GM12878 (cell line): ENCODE measurements at regions not wholly inside any gene's neighbourhood (a gene's known extent, or its start where the extent isn't known, plus 50 kb on each side); places are given as distances from the start of the nearest gene placed in this dataset.

Experiments used
- ATAC-seq: fragments of 200-7000 bp; cut with Tn5 transposase; 3 replicates; pipeline ENCODE4 v1.9.1; 2020; ENCODE audit warnings: mild to moderate bottlenecking, moderate library complexity
- BruUV-seq: library from RNA; stranded (reverse); fragments of 400-500 nt; replicated peaks from 2 replicates; lab custom pipeline; 2021; lab: Mats Ljungman, UMichigan
- CTCF ChIA-PET: fragments of 300-600 bp; sonication (Branson Sonifier 250); formaldehyde crosslinking; extraction: SDS; loops from one replicate; lab custom pipeline; 2021; ENCODE audit warnings: inconsistent platforms; lab: Yijun Ruan, JAX
- POLR2A ChIA-PET: fragments of 350-600 bp; formaldehyde crosslinking; extraction: SDS; loops from one replicate; lab custom pipeline; 2021; ENCODE audit warnings: inconsistent platforms; lab: Charles Lee
- RAD21 ChIA-PET: fragments of 300-600 bp; sonication (Branson Sonifier 250); formaldehyde crosslinking; loops from one replicate; lab custom pipeline; 2023; ENCODE audit warnings: antibody characterized with exemption; ENCODE audit not compliant: unreplicated experiment; lab: Charles Lee
- SMC1A ChIA-PET: fragments of 300-600 bp; sonication (Branson Sonifier 250); formaldehyde crosslinking; loops from one replicate; lab custom pipeline; 2023; ENCODE audit not compliant: unreplicated experiment, uncharacterized antibody; lab: Charles Lee
- DNase-seq: peaks from one replicate; pipeline ENCODE4 v3.0.0-alpha.2; 2011; ENCODE audit warnings: low read depth, low spot score
- FAIRE-seq: peaks from 3 replicates; lab custom pipeline; 2011; peaks lifted over from hg19 to GRCh38; lab: Jason Lieb, UNC
- H2AFZ ChIP-seq: 2 replicates; pipeline ENCODE4 v1.6.0; 2011; ENCODE audit warnings: low read depth, low read length, control low read depth; ENCODE audit not compliant: control insufficient read depth
- H3K27ac ChIP-seq: 2 replicates; pipeline ENCODE4 v1.5.1; 2011; ENCODE audit warnings: control low read depth; ENCODE audit not compliant: control insufficient read depth, insufficient read depth
- H3K27me3 ChIP-seq, 2 experiments: replicated peaks in 1 of 2; 2 replicates each; pipeline versions ENCODE4 v1.6.0 to v1.6.1; 2011; ENCODE audit warnings: low read length in 1 of 2; ENCODE audit not compliant: control insufficient read depth in 2 of 2, insufficient read depth in 2 of 2
- H3K36me3 ChIP-seq, 2 experiments: 2 replicates each; pipeline ENCODE4 v1.5.1; 2011; ENCODE audit warnings: low read length in 1 of 2; ENCODE audit not compliant: control insufficient read depth in 2 of 2, insufficient read depth in 2 of 2
- H3K4me1 ChIP-seq: 2 replicates; pipeline ENCODE4 v1.6.1; 2011; ENCODE audit warnings: mild to moderate bottlenecking, low read length, moderate library complexity, mixed read lengths; ENCODE audit not compliant: control insufficient read depth, insufficient read depth
- H3K4me2 ChIP-seq: 2 replicates; pipeline ENCODE4 v1.6.0; 2011; ENCODE audit warnings: control low read depth; ENCODE audit not compliant: control insufficient read depth, insufficient read depth
- H3K4me3 ChIP-seq: fragments of 200-600 bp; sonication (generic); 2 replicates; pipeline ENCODE4 v1.5.1; 2016
- H3K79me2 ChIP-seq: 2 replicates; pipeline ENCODE4 v1.6.0; 2011; ENCODE audit warnings: low read length; ENCODE audit not compliant: control insufficient read depth, insufficient read depth
- H3K9ac ChIP-seq: 2 replicates; pipeline ENCODE4 v1.8.0; 2011; ENCODE audit warnings: low read length, control low read depth, mixed read lengths; ENCODE audit not compliant: control insufficient read depth, insufficient read depth
- H3K9me3 ChIP-seq: replicated peaks from 3 replicates; pipeline ENCODE4 v1.5.1; 2011; ENCODE audit warnings: mild to moderate bottlenecking, low read length; ENCODE audit not compliant: control insufficient read depth, insufficient read depth
- H4K20me1 ChIP-seq: 2 replicates; pipeline ENCODE4 v1.6.0; 2011; ENCODE audit not compliant: control insufficient read depth, insufficient read depth
- ETV6 ChIP-seq, 2 experiments: fragments of 450-650 bp in 1 of 2; IDR thresholded peaks in 1 of 2; conservative IDR thresholded peaks in 1 of 2; 2 replicates each; pipeline ENCODE4 v1.6.1; 2014; ENCODE audit warnings: antibody characterized with exemption in 1 of 2, borderline replicate concordance in 1 of 2, low read depth in 1 of 2, mild to moderate bottlenecking in 1 of 2, moderate library complexity in 1 of 2
- MEF2A ChIP-seq: IDR thresholded peaks from 2 replicates; pipeline ENCODE4 v1.6.1; 2011; ENCODE audit warnings: low read depth, mild to moderate bottlenecking, low read length, moderate library complexity; ENCODE audit not compliant: insufficient read depth
- NBN ChIP-seq: fragments of 450-650 bp; IDR thresholded peaks from 2 replicates; pipeline ENCODE4 v1.6.1; 2016
- NR2C2 ChIP-seq: IDR thresholded peaks from 2 replicates; pipeline ENCODE4 v1.6.1; 2011; ENCODE audit warnings: borderline replicate concordance, low read depth; ENCODE audit not compliant: control insufficient read depth, insufficient read length
- POLR2AphosphoS2 ChIP-seq: IDR thresholded peaks from 2 replicates; pipeline ENCODE4 v1.6.1; 2011; ENCODE audit warnings: low read depth, mild to moderate bottlenecking, low read length, improper control_type of control experiment, moderate library complexity
- SPI1 ChIP-seq: IDR thresholded peaks from 2 replicates; pipeline ENCODE4 v1.6.1; 2011; ENCODE audit warnings: low read depth, mild to moderate bottlenecking, low read length, moderate library complexity, borderline replicate concordance; ENCODE audit not compliant: insufficient read depth
- WGBS: methylation state at CpG from one replicate; pipeline ENCODE4 v1.1.6; 2016; ENCODE audit warnings: low lambda C conversion rate; ENCODE audit not compliant: insufficient replicate concordance, insufficient coverage; ENCODE audit errors: missing lambda C conversion rate; 5-methylcytosine and 5-hydroxymethylcytosine counted together
- in situ Hi-C: fragments of 300-500 bp; cut with MboI; formaldehyde crosslinking; loops from 9 replicates; pipeline ENCODE4 v1.14.3; 2018; ENCODE audit warnings: mixed read lengths
- intact Hi-C: fragments of 100-400 bp; cut with micrococcal nuclease; formaldehyde crosslinking; loops from one replicate; pipeline ENCODE4 v1.14.2; 2022; ENCODE audit not compliant: unreplicated experiment
- TF ChIP-seq, protein P1 (sequence below): fragments of 450-650 bp; formaldehyde crosslinking; IDR thresholded peaks from 2 replicates; pipeline ENCODE4 v1.4.0; 2020; ENCODE audit warnings: mild to moderate bottlenecking, moderate library complexity
- TF ChIP-seq, protein P2 (sequence below): fragments of 450-650 bp; IDR thresholded peaks from 2 replicates; pipeline ENCODE4 v1.6.1; 2014; ENCODE audit warnings: mild to moderate bottlenecking
- TF ChIP-seq, protein P3 (sequence below): fragments of 450-650 bp; IDR thresholded peaks from 2 replicates; pipeline ENCODE4 v1.6.1; 2017; ENCODE audit warnings: mild to moderate bottlenecking, moderate library complexity
- TF ChIP-seq, protein P4 (sequence below): IDR thresholded peaks from 2 replicates; pipeline ENCODE4 v1.6.1; 2012; ENCODE audit warnings: low read depth, low read length, improper control_type of control experiment

DNA sequence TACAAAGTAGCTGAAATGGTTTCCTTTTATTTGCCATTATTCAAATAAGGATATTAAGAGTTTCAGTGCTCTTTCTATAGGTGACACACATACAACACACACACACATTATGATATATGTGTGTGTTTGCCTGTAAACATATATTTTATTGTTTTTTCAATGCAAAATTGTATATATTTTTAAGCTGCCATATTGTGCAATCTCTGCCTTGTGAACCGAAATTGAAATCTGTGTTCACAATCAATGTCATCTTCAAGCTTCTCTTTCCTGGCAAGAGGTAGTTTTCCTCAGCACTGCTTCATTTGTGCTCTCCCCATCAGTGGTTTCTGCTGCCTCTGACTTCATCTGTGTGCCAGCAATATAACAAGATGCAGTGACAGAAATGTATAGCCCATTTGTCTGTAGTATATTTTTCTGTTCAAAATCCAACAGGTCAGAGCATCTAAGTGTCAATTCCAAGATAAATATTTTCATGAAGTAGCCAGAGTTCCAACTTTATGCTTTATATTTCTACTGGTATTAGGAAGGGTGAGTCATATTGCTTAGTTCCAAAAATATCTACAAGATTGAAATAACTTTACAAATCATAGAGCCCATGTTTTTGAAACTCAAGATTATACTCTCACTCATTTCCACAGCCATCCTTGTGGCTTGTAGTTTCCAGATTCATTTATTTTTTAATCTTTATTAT, 1704.8 kb upstream of the CDH9 start (continued):
- TF ChIP-seq, protein P1, sequence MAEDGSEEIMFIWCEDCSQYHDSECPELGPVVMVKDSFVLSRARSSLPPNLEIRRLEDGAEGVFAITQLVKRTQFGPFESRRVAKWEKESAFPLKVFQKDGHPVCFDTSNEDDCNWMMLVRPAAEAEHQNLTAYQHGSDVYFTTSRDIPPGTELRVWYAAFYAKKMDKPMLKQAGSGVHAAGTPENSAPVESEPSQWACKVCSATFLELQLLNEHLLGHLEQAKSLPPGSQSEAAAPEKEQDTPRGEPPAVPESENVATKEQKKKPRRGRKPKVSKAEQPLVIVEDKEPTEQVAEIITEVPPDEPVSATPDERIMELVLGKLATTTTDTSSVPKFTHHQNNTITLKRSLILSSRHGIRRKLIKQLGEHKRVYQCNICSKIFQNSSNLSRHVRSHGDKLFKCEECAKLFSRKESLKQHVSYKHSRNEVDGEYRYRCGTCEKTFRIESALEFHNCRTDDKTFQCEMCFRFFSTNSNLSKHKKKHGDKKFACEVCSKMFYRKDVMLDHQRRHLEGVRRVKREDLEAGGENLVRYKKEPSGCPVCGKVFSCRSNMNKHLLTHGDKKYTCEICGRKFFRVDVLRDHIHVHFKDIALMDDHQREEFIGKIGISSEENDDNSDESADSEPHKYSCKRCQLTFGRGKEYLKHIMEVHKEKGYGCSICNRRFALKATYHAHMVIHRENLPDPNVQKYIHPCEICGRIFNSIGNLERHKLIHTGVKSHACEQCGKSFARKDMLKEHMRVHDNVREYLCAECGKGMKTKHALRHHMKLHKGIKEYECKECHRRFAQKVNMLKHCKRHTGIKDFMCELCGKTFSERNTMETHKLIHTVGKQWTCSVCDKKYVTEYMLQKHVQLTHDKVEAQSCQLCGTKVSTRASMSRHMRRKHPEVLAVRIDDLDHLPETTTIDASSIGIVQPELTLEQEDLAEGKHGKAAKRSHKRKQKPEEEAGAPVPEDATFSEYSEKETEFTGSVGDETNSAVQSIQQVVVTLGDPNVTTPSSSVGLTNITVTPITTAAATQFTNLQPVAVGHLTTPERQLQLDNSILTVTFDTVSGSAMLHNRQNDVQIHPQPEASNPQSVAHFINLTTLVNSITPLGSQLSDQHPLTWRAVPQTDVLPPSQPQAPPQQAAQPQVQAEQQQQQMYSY, result no peak
- no peak for TF ChIP-seq ETV6 (conservative IDR thresholded peaks at IDR 0.05 in 1 of 2, IDR thresholded peaks at IDR 0.05 in 1 of 2; ENCODE audit: borderline replicate concordance in 1 of 2, low read depth in 1 of 2)
- no peak for TF ChIP-seq POLR2AphosphoS2
- TF ChIP-seq, protein P2, sequence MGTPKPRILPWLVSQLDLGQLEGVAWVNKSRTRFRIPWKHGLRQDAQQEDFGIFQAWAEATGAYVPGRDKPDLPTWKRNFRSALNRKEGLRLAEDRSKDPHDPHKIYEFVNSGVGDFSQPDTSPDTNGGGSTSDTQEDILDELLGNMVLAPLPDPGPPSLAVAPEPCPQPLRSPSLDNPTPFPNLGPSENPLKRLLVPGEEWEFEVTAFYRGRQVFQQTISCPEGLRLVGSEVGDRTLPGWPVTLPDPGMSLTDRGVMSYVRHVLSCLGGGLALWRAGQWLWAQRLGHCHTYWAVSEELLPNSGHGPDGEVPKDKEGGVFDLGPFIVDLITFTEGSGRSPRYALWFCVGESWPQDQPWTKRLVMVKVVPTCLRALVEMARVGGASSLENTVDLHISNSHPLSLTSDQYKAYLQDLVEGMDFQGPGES, result no peak
- TF ChIP-seq, all 136 proteins: peak for 0

DNA sequence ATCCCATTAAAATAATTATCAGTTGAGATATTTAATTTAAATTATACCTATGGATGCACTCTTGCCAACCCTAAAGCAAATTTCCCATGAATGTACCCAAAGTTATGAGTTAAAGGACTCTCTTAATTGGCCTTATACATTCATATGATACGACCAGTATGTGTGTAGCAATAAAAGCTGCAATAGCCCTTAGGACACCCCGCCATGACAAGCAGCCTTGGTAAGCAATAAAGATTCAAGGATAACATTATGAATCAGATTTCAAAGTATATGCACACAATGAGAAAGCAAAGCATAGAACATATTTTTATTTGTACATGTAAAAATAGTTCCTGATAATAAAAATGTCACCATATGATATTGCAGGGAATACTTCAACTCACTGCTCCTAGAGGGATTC, 1699.3 kb upstream of the CDH9 start:
- no peak overlapping the region for H3K4me3 ChIP-seq
- no peak overlapping the region for H3K4me2 ChIP-seq
- H3K9ac ChIP-seq, result no peak overlapping the region
- in situ Hi-C loops (no loop called here), intact Hi-C loops (no loop called here)
- no peaks in the 10 kb centered on the region for H3K36me3 ChIP-seq
- ATAC-seq (no peak), FAIRE-seq (no peak), DNase-seq (no peak)
- no peaks in the 10 kb centered on the region for H4K20me1 ChIP-seq
- 21% methylated on average over 2 of the region's 2 CpGs for WGBS
- no peaks in the 10 kb centered on the region for H3K4me1 ChIP-seq
- ChIA-PET RAD21 (no interaction called here), CTCF (no interaction called here), SMC1A (no interaction called here), POLR2A (no interaction called here)
- no TSS peak for BruUV-seq
- no peaks in the 10 kb centered on the region for H3K9me3 ChIP-seq
- no peaks in the 10 kb centered on the region for H3K79me2 ChIP-seq
- no peaks in the 10 kb centered on the region for H3K27me3 ChIP-seq
- no peak overlapping the region for H3K27ac ChIP-seq
- H2AFZ ChIP-seq, result no peak overlapping the region
- TF ChIP-seq NBN, result no peak
- TF ChIP-seq, protein P3, sequence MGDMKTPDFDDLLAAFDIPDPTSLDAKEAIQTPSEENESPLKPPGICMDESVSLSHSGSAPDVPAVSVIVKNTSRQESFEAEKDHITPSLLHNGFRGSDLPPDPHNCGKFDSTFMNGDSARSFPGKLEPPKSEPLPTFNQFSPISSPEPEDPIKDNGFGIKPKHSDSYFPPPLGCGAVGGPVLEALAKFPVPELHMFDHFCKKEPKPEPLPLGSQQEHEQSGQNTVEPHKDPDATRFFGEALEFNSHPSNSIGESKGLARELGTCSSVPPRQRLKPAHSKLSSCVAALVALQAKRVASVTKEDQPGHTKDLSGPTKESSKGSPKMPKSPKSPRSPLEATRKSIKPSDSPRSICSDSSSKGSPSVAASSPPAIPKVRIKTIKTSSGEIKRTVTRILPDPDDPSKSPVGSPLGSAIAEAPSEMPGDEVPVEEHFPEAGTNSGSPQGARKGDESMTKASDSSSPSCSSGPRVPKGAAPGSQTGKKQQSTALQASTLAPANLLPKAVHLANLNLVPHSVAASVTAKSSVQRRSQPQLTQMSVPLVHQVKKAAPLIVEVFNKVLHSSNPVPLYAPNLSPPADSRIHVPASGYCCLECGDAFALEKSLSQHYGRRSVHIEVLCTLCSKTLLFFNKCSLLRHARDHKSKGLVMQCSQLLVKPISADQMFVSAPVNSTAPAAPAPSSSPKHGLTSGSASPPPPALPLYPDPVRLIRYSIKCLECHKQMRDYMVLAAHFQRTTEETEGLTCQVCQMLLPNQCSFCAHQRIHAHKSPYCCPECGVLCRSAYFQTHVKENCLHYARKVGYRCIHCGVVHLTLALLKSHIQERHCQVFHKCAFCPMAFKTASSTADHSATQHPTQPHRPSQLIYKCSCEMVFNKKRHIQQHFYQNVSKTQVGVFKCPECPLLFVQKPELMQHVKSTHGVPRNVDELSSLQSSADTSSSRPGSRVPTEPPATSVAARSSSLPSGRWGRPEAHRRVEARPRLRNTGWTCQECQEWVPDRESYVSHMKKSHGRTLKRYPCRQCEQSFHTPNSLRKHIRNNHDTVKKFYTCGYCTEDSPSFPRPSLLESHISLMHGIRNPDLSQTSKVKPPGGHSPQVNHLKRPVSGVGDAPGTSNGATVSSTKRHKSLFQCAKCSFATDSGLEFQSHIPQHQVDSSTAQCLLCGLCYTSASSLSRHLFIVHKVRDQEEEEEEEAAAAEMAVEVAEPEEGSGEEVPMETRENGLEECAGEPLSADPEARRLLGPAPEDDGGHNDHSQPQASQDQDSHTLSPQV, result no peak
- no peak for TF ChIP-seq MEF2A
- no peak for TF ChIP-seq SPI1
- no peak for TF ChIP-seq NR2C2
- TF ChIP-seq, protein P4, sequence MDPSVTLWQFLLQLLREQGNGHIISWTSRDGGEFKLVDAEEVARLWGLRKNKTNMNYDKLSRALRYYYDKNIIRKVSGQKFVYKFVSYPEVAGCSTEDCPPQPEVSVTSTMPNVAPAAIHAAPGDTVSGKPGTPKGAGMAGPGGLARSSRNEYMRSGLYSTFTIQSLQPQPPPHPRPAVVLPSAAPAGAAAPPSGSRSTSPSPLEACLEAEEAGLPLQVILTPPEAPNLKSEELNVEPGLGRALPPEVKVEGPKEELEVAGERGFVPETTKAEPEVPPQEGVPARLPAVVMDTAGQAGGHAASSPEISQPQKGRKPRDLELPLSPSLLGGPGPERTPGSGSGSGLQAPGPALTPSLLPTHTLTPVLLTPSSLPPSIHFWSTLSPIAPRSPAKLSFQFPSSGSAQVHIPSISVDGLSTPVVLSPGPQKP, result no peak
